COLO668 (cell line): ENCODE measurements at regions not wholly inside any gene's neighbourhood (a gene's known extent, or its start where the extent isn't known, plus 50 kb on each side); places are given as distances from the start of the nearest gene placed in this dataset.
"Not testable (repeated sequence)": the region's sequence is repeated elsewhere in the genome, so short reads cannot be mapped to it uniquely, and the experiment has no call there.

Experiments used
- DNase-seq: peaks from one replicate; lab custom pipeline; 2025; ENCODE audit not compliant: unreplicated experiment; lab: John Stamatoyannopoulos, UW

- DNase-seq, result no peak
These were observed 347.6 kb downstream of the CDC5L start for GRCh38 chr6:44734886-44735629.

DNA sequence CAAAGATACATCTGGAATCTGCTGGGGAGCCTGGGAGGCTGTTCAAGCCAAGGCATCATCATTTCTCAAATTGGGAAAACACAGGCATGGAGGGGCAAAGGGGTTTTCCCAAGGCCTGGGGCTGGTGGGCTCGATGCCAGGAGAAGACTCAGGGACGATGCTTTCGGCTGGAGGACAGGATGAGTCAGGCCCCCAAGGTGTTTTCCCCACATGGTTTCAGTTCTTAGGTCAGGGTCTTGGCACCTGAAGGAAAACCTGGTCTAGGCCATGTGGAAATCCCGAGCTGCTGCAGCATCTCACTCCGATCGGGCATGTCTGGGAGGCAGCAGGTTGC lies 348.1 kb downstream of the CDC5L start:
- DNase-seq, result no peak

DNA sequence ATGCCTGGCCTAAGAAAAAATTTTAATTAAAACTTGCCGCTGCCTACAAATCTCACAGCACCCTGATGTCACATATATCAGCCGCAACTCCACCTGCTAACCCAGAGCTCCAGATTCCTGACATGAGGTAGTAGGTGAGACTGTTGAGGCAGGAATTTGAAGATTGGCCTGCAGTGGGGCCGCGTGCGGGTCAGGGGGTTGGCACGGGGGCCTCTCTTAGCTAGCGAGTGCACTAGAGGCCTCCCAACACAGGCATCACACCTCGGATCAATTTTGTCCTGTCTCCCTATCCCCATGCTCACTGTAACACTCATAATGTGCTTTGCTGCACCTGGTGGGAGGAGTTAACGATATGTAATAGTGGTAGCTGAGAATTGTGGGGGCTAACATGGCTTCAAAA lies 349.8 kb downstream of the CDC5L start:
- no peak for DNase-seq

DNA sequence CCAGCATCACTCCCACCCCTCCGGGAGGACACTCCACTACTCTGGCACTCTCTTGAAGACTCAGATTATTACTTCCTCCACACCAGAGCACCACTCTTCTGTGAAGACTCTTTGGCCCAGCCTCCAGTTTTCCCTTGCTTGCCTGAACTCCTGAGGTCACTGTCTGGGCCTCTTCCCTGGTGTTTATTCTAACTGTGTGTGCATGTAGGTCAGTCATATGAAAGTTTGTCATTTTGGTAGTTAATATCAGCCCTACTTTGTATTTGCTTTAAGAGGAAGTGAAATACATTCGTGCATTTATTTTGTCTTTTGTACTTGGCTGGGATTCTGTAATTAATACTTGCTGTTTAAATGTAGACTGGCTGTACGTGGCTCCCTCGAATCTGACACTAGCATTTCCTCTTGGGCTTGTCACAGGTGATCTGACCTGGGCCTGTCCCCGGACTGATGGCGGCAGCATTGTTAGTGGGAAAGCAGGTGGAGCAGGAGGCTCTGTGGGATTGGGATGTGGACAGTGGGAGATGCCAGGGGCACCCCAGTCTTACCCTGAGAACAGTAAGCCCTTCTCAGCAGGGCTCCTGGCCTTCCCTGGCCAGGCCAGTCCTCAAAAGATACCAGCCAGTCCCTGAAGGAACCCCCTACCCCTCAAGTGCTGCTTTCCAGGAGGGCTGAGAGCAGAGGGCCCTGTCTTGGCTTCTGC lies 350.5 kb downstream of the CDC5L start:
- DNase-seq, result no peak

GRCh38 chr6:44738601-44739146 lies 351.2 kb downstream of the CDC5L start:
- DNase-seq, result no peak

GRCh38 chr6:44739181-44739580 lies 351.7 kb downstream of the CDC5L start:
- no peak for DNase-seq

- DNase-seq, result no peak
These were observed 353.1 kb downstream of the CDC5L start for GRCh38 chr6:44740566-44741120.

DNA sequence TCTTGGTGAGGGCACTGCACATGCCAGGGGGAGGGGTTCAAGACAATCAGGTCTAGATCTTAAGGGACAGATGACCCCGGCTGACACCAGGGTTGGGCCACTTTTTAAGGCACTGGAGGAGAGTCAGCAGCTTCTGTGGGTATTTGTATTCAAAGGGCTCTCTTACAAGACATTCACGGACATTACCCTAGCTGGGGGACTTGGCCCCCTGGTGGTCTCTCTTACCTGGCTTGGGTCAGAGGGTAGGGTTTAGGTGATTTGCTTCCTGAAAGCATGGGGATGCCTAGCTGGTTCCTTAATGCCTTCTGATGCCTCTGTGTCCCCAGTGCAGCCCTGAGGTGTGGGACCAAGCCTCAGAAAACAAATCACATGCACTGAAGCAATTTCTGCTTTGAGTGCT lies 354.7 kb downstream of the CDC5L start:
- DNase-seq, result no peak

DNA sequence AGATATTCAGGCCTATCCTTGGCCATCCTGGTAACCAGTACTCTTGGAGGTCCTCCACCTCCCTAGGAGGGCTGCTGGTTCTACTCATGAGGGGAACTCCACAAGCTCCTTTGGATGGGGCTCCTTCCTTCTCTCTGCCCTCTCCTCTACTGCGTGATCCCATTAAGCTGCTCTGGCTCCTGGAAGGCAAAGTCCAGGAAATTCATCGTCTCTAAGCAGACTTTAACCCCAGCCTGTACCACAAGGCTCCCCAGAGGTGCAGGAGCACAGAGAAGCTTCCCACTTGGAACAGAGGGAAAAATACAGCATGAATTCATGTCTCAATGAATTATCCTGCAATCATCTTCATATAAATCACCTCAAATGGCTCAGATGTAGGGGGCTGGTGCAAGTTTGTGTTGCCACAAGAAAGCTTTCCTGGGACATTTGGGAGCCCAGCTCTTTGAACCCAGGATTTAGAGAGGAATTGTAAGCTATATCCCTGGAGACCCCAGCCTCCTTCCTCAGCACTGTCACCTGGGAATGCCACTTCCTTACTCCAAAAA lies 355.4 kb downstream of the CDC5L start:
- DNase-seq, result no peak

- DNase-seq, result not testable (repeated sequence)
These were observed 372.6 kb downstream of the CDC5L start for GRCh38 chr6:44760116-44760515.

DNA sequence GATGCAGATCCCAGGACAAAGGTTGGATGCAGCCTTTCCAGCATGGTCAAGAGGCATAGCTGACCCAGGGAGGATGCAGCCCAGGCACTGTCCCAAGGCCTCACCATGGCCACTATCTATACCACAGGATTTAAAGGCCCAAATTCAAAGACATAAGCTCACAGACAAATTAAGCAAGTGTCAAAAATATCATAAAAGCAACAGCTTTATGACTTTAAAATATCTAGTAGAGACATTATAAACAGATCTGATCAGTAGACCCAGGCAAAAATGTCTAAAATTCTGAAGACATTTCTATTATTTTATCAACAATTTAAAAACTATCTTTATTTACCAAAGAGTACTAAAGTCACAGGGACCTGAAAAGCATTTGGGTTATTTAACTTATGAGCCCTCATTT lies 373.5 kb downstream of the CDC5L start:
- DNase-seq, result no peak

DNA sequence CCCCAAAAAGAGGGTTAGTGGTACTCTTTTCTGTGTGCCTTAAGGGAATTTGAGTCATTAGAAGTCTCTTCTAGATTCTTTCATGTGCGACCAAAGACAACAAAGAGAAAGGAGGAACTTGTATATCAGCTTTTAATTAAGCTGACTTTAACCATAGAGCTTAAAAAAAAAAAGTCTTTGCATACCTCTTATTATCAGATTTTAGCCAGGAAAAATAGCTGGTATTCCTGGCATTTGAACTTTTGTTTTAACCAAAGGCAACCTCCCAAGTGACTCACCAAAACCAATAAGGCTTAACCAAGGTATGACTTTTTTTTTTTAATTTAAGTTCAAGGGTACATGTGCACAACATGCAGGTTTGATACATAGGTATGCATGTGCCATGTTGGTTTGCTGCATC lies 375.0 kb downstream of the CDC5L start:
- DNase-seq, result no peak

- no peak for DNase-seq
These were observed 384.3 kb downstream of the CDC5L start for GRCh38 chr6:44771647-44772415.

GRCh38 chr6:44772838-44773237 lies 385.3 kb downstream of the CDC5L start:
- no peak for DNase-seq

GRCh38 chr6:44775121-44775520 lies 387.6 kb downstream of the CDC5L start:
- DNase-seq, result no peak

- DNase-seq, result no peak
These were observed 388.8 kb downstream of the CDC5L start for GRCh38 chr6:44776344-44776743.

- DNase-seq, result no peak
These were observed 391.0 kb downstream of the CDC5L start for GRCh38 chr6:44778513-44778912.
